ENCODE measurements at regions not wholly inside any gene's neighbourhood (a gene's known extent, or its start where the extent isn't known, plus 50 kb on each side); places are given as distances from the start of the nearest gene placed in this dataset.

DNA sequence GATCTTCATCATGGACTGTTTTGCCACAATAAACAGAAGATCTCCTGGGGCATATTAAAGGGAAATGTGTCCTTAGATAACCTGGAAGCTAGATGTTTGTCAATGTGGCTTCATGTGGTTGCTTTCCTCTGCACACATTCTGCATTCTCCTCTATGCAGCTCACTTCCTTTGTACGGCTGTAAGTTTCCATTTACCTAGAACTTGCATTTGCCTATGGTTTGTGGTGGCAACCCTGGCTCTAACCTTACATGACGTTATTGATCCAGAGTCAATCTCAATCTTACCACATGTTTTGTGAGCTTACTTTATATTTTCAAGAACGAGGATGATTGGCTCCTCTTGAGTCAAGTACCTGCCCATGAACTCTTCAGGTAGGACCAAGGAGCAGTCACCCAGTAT lies 863.1 kb downstream of the MAFB start:
- TF ChIP-seq, protein P1, sequence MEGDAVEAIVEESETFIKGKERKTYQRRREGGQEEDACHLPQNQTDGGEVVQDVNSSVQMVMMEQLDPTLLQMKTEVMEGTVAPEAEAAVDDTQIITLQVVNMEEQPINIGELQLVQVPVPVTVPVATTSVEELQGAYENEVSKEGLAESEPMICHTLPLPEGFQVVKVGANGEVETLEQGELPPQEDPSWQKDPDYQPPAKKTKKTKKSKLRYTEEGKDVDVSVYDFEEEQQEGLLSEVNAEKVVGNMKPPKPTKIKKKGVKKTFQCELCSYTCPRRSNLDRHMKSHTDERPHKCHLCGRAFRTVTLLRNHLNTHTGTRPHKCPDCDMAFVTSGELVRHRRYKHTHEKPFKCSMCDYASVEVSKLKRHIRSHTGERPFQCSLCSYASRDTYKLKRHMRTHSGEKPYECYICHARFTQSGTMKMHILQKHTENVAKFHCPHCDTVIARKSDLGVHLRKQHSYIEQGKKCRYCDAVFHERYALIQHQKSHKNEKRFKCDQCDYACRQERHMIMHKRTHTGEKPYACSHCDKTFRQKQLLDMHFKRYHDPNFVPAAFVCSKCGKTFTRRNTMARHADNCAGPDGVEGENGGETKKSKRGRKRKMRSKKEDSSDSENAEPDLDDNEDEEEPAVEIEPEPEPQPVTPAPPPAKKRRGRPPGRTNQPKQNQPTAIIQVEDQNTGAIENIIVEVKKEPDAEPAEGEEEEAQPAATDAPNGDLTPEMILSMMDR (conservative IDR thresholded peaks at IDR 0.05; ENCODE audit: low read depth, low read length) = no peak
- TF ChIP-seq EZH2 (IDR thresholded peaks at IDR 0.05; ENCODE audit: low read length, unreplicated experiment) = no peak
